Mucosa of descending colon (tissue), 3 donors: ENCODE measurements at regions not wholly inside any gene's neighbourhood (a gene's known extent, or its start where the extent isn't known, plus 50 kb on each side); places are given as distances from the start of the nearest gene placed in this dataset.

Source experiments
- ATAC-seq: fragments of 200-7000 bp; cut with Tn5 transposase; one replicate; pipeline ENCODE4 v1.9.1; 2020; ENCODE audit warnings: mild to moderate bottlenecking, moderate library complexity
- DNase-seq, 3 donors: peaks; one replicate each; pipeline ENCODE4 v3.0.0-alpha.2; 2020
- H3K36me3 ChIP-seq: fragments of 200-600 bp; one replicate; pipeline ENCODE4 v1.8.0; 2021; ENCODE audit warnings: low read depth, mild to moderate bottlenecking
- H3K4me1 ChIP-seq: fragments of 200-600 bp; one replicate; pipeline ENCODE4 v1.8.0; 2021; ENCODE audit warnings: low read depth, mild to moderate bottlenecking
- H3K4me3 ChIP-seq: fragments of 200-600 bp; one replicate; pipeline ENCODE4 v1.8.0; 2021; ENCODE audit warnings: mild to moderate bottlenecking
- H3K9me3 ChIP-seq: fragments of 200-600 bp; one replicate; pipeline ENCODE4 v1.8.0; 2021; ENCODE audit warnings: mild to moderate bottlenecking
- intact Hi-C, 2 donors: fragments of 100-400 bp; cut with DNase I in 1 of 2; cut with micrococcal nuclease in 1 of 2; formaldehyde crosslinking; loops; one replicate each; pipeline versions ENCODE4 v1.11.0 to v1.11.1; 2022; cut with DNase I, micrococcal nuclease
- TF ChIP-seq, protein P1 (sequence below): fragments of 200-600 bp; IDR thresholded peaks from one replicate; pipeline ENCODE4 v1.8.0; 2022; ENCODE audit warnings: antibody characterized with exemption, mild to moderate bottlenecking
- donor health status: DM: no; HTN: no; CAD: no; lungs with moderate emphysema.
- donor health status: DM: no; HTN: no; CAD: no.
- donor health status: DM: no; HTN: yes; CAD: no.

DNA sequence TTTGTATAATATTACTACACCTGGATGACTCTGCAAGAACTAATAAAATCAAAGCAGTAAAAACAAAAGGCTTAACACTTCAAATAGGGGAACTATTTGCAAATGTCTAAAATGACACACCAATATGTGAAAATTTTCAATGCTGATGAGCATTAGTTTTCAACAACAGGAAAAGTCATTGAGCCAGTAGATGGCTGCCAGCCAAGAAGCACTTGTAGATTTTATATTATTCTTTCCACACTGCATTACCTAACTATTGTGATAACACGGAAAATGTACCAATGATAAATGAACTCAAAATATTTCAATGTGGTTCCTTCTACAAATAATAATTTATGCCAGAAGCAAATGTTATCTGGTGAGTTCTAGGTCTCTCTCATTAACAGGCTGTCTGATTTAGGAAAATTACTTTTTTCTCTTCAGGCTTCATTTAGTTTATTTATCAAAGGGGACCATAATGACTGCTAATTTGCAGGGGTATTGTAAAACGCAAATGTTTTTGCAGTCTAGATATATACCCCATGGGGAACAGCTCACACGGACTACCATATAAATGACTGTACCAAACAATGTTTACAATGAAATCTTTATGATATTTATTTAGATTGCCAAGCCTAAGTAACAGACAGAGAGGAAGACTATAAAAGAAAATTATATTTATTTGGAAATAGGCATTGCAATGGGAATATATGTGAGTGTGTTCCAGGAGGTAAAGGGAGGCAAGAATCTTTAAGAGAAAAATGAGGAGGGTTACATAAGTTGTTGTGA, 407.8 kb downstream of the LIG4 start:
- no peaks in the 10 kb centered on the region for H3K4me1 ChIP-seq
- DNase-seq: no peak
- no peaks in the 10 kb centered on the region for H3K9me3 ChIP-seq
- H3K4me3 ChIP-seq: no peak overlapping the region
- no peaks in the 10 kb centered on the region for H3K36me3 ChIP-seq
- intact Hi-C loops: no loop called here
- ATAC-seq: no peak
- TF ChIP-seq, protein P1, sequence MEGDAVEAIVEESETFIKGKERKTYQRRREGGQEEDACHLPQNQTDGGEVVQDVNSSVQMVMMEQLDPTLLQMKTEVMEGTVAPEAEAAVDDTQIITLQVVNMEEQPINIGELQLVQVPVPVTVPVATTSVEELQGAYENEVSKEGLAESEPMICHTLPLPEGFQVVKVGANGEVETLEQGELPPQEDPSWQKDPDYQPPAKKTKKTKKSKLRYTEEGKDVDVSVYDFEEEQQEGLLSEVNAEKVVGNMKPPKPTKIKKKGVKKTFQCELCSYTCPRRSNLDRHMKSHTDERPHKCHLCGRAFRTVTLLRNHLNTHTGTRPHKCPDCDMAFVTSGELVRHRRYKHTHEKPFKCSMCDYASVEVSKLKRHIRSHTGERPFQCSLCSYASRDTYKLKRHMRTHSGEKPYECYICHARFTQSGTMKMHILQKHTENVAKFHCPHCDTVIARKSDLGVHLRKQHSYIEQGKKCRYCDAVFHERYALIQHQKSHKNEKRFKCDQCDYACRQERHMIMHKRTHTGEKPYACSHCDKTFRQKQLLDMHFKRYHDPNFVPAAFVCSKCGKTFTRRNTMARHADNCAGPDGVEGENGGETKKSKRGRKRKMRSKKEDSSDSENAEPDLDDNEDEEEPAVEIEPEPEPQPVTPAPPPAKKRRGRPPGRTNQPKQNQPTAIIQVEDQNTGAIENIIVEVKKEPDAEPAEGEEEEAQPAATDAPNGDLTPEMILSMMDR: no peak

DNA sequence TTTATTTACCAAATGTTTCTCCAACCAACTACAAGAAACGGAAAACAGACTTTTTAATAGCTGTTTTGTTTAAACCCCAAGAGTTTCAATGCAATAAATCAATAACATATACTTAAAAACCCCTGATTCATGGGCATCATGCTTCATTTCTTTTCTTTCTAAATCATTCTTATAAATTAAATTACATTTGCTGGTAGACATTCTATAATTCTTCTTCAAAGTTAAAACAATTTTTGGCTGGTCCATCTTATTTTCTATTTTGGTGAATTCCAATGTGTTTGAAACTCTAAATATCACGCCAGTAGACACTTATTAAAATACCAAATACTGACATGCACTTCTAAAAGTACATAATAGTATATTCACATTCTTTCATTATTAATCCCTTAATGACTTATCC, 408.6 kb downstream of the LIG4 start:
- ATAC-seq: no peak
- no peaks in the 10 kb centered on the region for H3K4me1 ChIP-seq
- TF ChIP-seq, protein P1: no peak
- H3K4me3 ChIP-seq: no peak overlapping the region
- no peak for DNase-seq
- intact Hi-C loops: no loop called here
- no peaks in the 10 kb centered on the region for H3K36me3 ChIP-seq
- no peaks in the 10 kb centered on the region for H3K9me3 ChIP-seq

DNA sequence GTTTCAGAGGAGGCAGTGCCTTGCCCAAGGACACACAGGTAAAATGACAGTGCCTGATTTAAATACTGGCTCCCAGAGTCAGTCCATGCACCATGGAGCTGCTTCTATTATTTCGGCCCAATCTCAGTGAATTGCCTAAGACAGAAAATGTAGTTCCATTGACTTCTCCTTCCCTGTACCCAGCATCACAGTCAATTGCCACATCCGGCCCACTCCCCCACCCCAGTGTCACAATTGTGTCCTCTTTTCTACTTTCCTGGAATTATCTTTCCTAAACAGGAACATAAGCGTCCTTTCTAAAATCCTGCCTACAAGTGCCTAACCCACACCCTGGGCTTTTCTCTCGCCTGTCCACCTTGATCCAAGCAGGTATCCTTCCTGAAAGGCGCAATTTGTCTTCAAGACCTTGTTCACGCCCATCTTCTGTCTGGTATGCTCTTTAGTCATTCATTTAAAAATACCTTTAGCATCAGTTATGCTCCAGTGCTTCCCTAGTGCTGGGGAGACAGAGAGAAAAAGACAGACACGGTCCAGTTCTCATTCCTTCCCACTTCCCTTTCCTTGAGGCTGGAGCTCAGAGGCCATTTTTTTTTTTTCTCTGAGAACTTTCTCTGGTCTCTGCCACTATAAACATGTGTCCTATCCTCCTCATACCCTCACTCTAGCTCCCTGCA, 411.4 kb downstream of the LIG4 start:
- H3K4me3 ChIP-seq: no peak overlapping the region
- H3K9me3 ChIP-seq: no peaks in the 10 kb centered on the region
- ATAC-seq: no peak
- intact Hi-C loops: no loop called here
- no peaks in the 10 kb centered on the region for H3K4me1 ChIP-seq
- TF ChIP-seq, protein P1: no peak
- DNase-seq: no peak
- H3K36me3 ChIP-seq: no peaks in the 10 kb centered on the region

DNA sequence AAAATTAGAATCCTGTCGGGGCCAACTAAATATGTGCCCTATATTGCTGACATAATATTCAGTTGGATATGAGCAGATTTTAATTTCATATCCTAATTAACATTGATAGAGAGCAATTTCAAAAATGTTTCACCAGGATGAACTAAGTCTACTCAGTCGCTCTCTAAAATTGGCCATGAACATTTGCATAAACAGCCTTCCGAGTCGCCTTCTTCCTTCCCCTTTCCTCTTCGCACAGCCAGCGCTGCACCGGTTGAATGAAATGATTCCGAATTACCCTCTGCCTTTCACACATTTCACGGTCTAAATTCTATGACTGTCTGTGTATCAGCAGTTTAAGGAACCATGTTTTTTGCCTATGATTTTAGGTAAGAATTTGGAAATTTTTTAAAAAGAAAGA, 413.7 kb downstream of the LIG4 start:
- TF ChIP-seq, protein P1: no peak
- Histone ChIP-seq H3K36me3 (no peaks in the 10 kb centered on the region), H3K4me1 (no peaks in the 10 kb centered on the region), H3K9me3 (no peaks in the 10 kb centered on the region), H3K4me3 (no peak overlapping the region)
- DNase-seq (no peak), ATAC-seq (no peak)
- intact Hi-C loops: no loop called here

DNA sequence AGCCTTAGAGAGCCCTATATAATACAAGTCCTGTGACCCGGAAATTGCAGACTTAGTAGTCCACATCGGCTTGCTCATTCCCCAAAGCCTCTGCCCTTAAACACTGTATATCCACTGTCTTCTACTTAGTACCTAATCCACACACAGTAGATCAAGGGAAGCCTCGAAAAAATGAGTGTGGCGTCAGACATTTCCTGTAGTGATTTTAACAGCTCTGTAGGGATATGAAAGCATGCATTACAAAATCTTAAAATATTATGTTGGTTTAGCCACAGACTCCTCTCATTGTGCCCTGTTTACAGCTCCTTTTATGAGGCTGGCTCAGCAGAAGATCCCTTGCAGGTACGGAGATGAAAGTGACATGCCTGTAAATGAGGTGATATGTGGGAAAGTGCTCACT, 416.3 kb downstream of the LIG4 start:
- intact Hi-C loops: no loop called here
- Histone ChIP-seq H3K36me3 (no peaks in the 10 kb centered on the region), H3K4me1 (no peaks in the 10 kb centered on the region), H3K4me3 (no peak overlapping the region), H3K9me3 (no peaks in the 10 kb centered on the region)
- TF ChIP-seq, protein P1: no peak
- DNase-seq (no peak), ATAC-seq (no peak)
